ENCODE measurements at regions not wholly inside any gene's neighbourhood (a gene's known extent, or its start where the extent isn't known, plus 50 kb on each side); places are given as distances from the start of the nearest gene placed in this dataset.

- Mint-ChIP-seq H3K9me3 (no peaks in the 10 kb centered on the region), H3K27ac (no peak overlapping the region), H3K27me3 (ENCODE audit: low read depth) (peaks cover 3% of the 10 kb centered on the region; the same call in 1 of the 2 replicates), H3K4me3 (no peak overlapping the region), H3K36me3 (no peaks in the 10 kb centered on the region), H3K4me1 (0 out of 2 replicates have a peak, but pooled peaks cover 6% of the 10 kb centered on the region)
- no peak for TF ChIP-seq NR1H2 (CRISPR knock-in tag; IDR thresholded peaks at IDR 0.05)
- no peak for TF ChIP-seq USF1 (CRISPR knock-in tag; IDR thresholded peaks at IDR 0.05)
- TF ChIP-seq ETV6 (CRISPR knock-in tag; IDR thresholded peaks at IDR 0.05), result no peak
- TF ChIP-seq ZBTB43 (CRISPR knock-in tag; IDR thresholded peaks at IDR 0.05), result no peak
- TF ChIP-seq STAT6 (CRISPR knock-in tag; conservative IDR thresholded peaks at IDR 0.05; ENCODE audit: low read depth), result no peak
- TF ChIP-seq FOXP1 (CRISPR knock-in tag; IDR thresholded peaks at IDR 0.05; ENCODE audit: borderline replicate concordance), result no peak
- TF ChIP-seq SOX15 (CRISPR knock-in tag; IDR thresholded peaks at IDR 0.05), result no peak
- no peak for TF ChIP-seq PRDM15 (CRISPR knock-in tag; IDR thresholded peaks at IDR 0.05)
- TF ChIP-seq GABPB1 (CRISPR knock-in tag; IDR thresholded peaks at IDR 0.05), result no peak
- TF ChIP-seq MLX (CRISPR knock-in tag; IDR thresholded peaks at IDR 0.05), result no peak
- TF ChIP-seq GTF2I (CRISPR knock-in tag; conservative IDR thresholded peaks at IDR 0.05), result no peak
- TF ChIP-seq ZNF396 (CRISPR knock-in tag; IDR thresholded peaks at IDR 0.05; ENCODE audit: borderline replicate concordance), result no peak
- no peak for TF ChIP-seq PRRX2 (CRISPR knock-in tag; IDR thresholded peaks at IDR 0.05)
- TF ChIP-seq HMGXB4 (CRISPR knock-in tag; IDR thresholded peaks at IDR 0.05), result no peak
- TF ChIP-seq CDX4 (CRISPR knock-in tag; IDR thresholded peaks at IDR 0.05; ENCODE audit: borderline replicate concordance), result no peak
- no peak for TF ChIP-seq ZNF425 (CRISPR knock-in tag; conservative IDR thresholded peaks at IDR 0.05)
- no peak for TF ChIP-seq RELA (CRISPR knock-in tag; IDR thresholded peaks at IDR 0.05; ENCODE audit: borderline replicate concordance)
- no peak for TF ChIP-seq ZNF263 (CRISPR knock-in tag; IDR thresholded peaks at IDR 0.05; ENCODE audit: low read depth)
- TF ChIP-seq E2F5 (CRISPR knock-in tag; IDR thresholded peaks at IDR 0.05), result no peak
- TF ChIP-seq NFYB (CRISPR knock-in tag; conservative IDR thresholded peaks at IDR 0.05; ENCODE audit: low read depth), result no peak
- ChIA-PET CTCF (interaction anchor here (0.6 to 3.1 kb wide), 3 partner anchors 10 to 189 kb away, joined by 3 to 14 read pairs (median 3); no protein-coding TSS in a partner anchor), POLR2A (no interaction called here)
- DNase-seq (ENCODE audit: low spot score), result no peak
- peak; percentile 52 for ATAC-seq
Observed at GRCh38 chr5:2813678-2814077, 62.2 kb upstream of the IRX2 start.

Measured in WTC11 (cell line).